ENCODE measurements at regions not wholly inside any gene's neighbourhood (a gene's known extent, or its start where the extent isn't known, plus 50 kb on each side); places are given as distances from the start of the nearest gene placed in this dataset.

DNA sequence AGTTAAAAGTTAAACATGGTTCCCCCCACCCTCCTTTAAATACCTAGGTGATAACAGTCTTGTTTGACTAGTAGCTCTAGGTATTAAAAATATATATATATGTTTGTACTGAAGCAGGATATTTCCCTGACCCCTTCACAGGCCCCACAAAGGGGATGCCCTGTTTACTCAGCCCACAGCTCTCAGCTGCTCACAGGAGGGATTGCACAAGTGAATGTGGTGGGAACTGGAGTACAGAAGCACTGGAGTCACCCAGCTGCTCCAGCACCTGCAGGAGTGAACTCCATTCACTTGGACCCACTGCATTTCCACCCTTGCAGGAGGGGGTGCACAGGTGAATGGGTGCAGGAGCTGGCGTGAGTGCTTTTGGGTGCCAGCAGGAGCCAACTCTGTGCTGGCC, 99.3 kb upstream of the TLR3 start:
- Histone ChIP-seq H3K56ac (replicated peaks; ENCODE audit: insufficient read length, low read depth, low read length) (no peak overlapping the region), H4K5ac (ENCODE audit: insufficient read length, low read depth, low read length) (no peak overlapping the region), H3K4me1 (replicated peaks in 1 of 4; ENCODE audit: control insufficient read depth in 3 of 4, insufficient read depth in 4 of 4, low read length in 3 of 4) (peaks cover 0 to 2% (median 0%) of the 10 kb centered on the region in 4 experiments; a peak in 1 of 7 replicates), H3K79me2 (ENCODE audit: control insufficient read depth in 1 of 2, insufficient read depth in 2 of 2, low read length in 2 of 2) (no peaks in the 10 kb centered on the region), H3K4me2 (ENCODE audit: insufficient read depth in 1 of 2, low read depth in 2 of 2, low read length in 2 of 2) (no peak overlapping the region), H3K79me1 (ENCODE audit: low read depth, low read length) (no peaks in the 10 kb centered on the region; the same call in 1 of the 2 replicates), H2BK12ac (ENCODE audit: low read depth, low read length) (no peak overlapping the region), H3K9ac (replicated peaks in 1 of 4; ENCODE audit: extremely low read depth in 1 of 4, low read depth in 3 of 4, low read length in 3 of 4) (no peak overlapping the region), H4K91ac (replicated peaks; ENCODE audit: insufficient read length, low read length) (no peak overlapping the region), H4K8ac (ENCODE audit: extremely low read depth, insufficient read depth, low read length) (no peak overlapping the region), H2BK5ac (ENCODE audit: low read depth, low read length) (no peak overlapping the region), H3K36me3 (ENCODE audit: control insufficient read depth in 2 of 4, insufficient read depth in 4 of 4, low read length in 3 of 4) (no peaks in the 10 kb centered on the region; a peak in 1 of 8 replicates), H4K20me1 (replicated peaks in 1 of 2; ENCODE audit: control insufficient read depth in 1 of 2, insufficient read depth in 2 of 2, low read length in 2 of 2) (no peaks in the 10 kb centered on the region), H2AK5ac (ENCODE audit: low read depth, low read length) (no peak overlapping the region), H3K27me3 (replicated peaks in 1 of 4; ENCODE audit: control insufficient read depth in 3 of 4, extremely low read depth in 1 of 4, insufficient read depth in 3 of 4, low read length in 3 of 4) (no peaks in the 10 kb centered on the region), H2BK120ac (replicated peaks; ENCODE audit: low read depth, low read length) (no peak overlapping the region), H3K23me2 (ENCODE audit: low read depth, low read length) (no peaks in the 10 kb centered on the region), H3K27ac (ENCODE audit: low read depth, low read length) (no peak overlapping the region), H2BK15ac (ENCODE audit: low read length) (no peak overlapping the region), H3K4me3 (ENCODE audit: extremely low read depth in 1 of 4, insufficient read depth in 2 of 4, low read depth in 3 of 4, low read length in 4 of 4) (no peak overlapping the region), H3K9me3 (ENCODE audit: insufficient read depth in 2 of 2, low read depth in 1 of 2, low read length in 1 of 2) (peaks cover 0 to 9% of the 10 kb centered on the region in 2 experiments; a peak in 1 of 4 replicates), H3K4ac (replicated peaks; ENCODE audit: insufficient read length, low read depth, low read length) (no peak overlapping the region), H3K18ac (ENCODE audit: extremely low read depth, low read length) (no peak overlapping the region), H3K14ac (ENCODE audit: insufficient read length) (no peak overlapping the region), H3K23ac (ENCODE audit: insufficient read length) (no peak overlapping the region), H2BK20ac (ENCODE audit: low read length) (0 out of 2 replicates have a peak overlapping the region, but pooled peaks have one; percentile 32), H2AFZ (ENCODE audit: low read length) (no peak overlapping the region)
- ChIA-PET POLR2A (ENCODE audit: partially characterized antibody) (no interaction called here), CTCF (ENCODE audit: partially characterized antibody) (interaction anchor here (2.0 kb wide), 1 partner anchor 25 kb away, joined by 5 read pairs; no protein-coding TSS in a partner anchor)
- FAIRE-seq (no peak), DNase-seq (ENCODE audit: low read depth in 1 of 2, low spot score in 2 of 2) (no peak)
- 93% methylated on average over 1 of the region's 1 CpG; no CpG with 5 or more reads in 1 of the 2 experiments for WGBS, 2 experiments (ENCODE audit: extremely low coverage in 1 of 2, insufficient coverage in 1 of 2, insufficient read length in 1 of 2, insufficient replicate concordance in 2 of 2, low coverage in 1 of 2, low lambda C conversion rate in 2 of 2, missing lambda C conversion rate in 1 of 2)
- TF ChIP-seq, protein P1, sequence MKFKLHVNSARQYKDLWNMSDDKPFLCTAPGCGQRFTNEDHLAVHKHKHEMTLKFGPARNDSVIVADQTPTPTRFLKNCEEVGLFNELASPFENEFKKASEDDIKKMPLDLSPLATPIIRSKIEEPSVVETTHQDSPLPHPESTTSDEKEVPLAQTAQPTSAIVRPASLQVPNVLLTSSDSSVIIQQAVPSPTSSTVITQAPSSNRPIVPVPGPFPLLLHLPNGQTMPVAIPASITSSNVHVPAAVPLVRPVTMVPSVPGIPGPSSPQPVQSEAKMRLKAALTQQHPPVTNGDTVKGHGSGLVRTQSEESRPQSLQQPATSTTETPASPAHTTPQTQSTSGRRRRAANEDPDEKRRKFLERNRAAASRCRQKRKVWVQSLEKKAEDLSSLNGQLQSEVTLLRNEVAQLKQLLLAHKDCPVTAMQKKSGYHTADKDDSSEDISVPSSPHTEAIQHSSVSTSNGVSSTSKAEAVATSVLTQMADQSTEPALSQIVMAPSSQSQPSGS (IDR thresholded peaks at IDR 0.05; ENCODE audit: low read length) = no peak

Data from H1 (cell line).